ENCODE measurements at regions not wholly inside any gene's neighbourhood (a gene's known extent, or its start where the extent isn't known, plus 50 kb on each side); places are given as distances from the start of the nearest gene placed in this dataset.

DNA sequence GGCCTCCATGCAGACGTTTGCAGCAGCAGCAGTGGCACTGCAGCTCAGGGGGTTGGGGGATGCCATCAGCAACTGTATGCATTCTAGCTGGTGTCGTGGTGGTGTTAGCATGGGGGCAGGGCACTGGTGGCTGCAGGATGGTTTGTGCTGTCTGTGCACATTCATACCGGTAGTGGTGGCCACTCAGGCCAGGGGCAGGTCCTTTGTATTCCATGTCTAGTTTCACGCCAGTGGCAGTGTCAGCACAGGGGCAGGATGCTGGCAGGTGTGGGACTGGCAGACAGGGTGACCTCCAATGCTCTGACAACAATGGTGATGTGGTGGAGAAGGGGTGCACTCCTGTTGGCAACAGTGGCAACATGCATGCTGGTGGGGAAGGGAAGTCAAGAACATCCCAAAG is 194.2 kb upstream of the LRRC7 start:
- no peaks in the 10 kb centered on the region for H3K4me1 ChIP-seq (ENCODE audit: insufficient read depth)
- intact Hi-C loops (cut with DNase I), result no loop called here
- TF ChIP-seq POLR2A (IDR thresholded peaks at IDR 0.05) (no peak), EP300 (IDR thresholded peaks at IDR 0.05) (no peak)
- TF ChIP-seq, protein P1, sequence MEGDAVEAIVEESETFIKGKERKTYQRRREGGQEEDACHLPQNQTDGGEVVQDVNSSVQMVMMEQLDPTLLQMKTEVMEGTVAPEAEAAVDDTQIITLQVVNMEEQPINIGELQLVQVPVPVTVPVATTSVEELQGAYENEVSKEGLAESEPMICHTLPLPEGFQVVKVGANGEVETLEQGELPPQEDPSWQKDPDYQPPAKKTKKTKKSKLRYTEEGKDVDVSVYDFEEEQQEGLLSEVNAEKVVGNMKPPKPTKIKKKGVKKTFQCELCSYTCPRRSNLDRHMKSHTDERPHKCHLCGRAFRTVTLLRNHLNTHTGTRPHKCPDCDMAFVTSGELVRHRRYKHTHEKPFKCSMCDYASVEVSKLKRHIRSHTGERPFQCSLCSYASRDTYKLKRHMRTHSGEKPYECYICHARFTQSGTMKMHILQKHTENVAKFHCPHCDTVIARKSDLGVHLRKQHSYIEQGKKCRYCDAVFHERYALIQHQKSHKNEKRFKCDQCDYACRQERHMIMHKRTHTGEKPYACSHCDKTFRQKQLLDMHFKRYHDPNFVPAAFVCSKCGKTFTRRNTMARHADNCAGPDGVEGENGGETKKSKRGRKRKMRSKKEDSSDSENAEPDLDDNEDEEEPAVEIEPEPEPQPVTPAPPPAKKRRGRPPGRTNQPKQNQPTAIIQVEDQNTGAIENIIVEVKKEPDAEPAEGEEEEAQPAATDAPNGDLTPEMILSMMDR (IDR thresholded peaks at IDR 0.05), result no peak
- H3K9me3 ChIP-seq, result no peaks in the 10 kb centered on the region
- H3K27me3 ChIP-seq, result no peaks in the 10 kb centered on the region
- WGBS, 3 donors, result 81 to 88% (median 85%) methylated on average over 4 of the region's 4 CpGs
- no peak overlapping the region for H3K27ac ChIP-seq
- no peak overlapping the region for H3K4me3 ChIP-seq
- no peaks in the 10 kb centered on the region for H3K36me3 ChIP-seq
- DNase-seq, result no peak

DNA sequence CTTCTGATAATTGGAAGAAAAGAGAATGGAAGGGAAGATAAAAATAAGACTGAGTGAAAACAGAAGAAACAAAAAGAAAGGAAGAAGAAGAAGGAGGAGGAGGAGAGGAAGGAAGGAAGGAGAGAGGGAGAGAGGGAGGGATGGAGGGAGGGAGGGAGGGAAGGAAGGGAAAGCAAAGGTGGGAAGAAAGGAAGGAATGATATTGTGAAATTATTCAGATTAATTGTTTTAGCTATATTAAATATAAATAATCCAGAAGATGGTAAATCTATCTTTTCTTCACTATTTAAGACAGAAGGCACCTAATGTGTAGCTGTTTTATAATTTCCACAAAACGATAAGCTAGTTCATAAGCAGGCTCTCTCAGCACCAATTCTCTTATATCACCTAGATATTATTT is 191.3 kb upstream of the LRRC7 start:
- TF ChIP-seq EP300 (IDR thresholded peaks at IDR 0.05) (no peak), POLR2A (IDR thresholded peaks at IDR 0.05) (no peak)
- TF ChIP-seq, protein P1 (IDR thresholded peaks at IDR 0.05), result no peak
- Histone ChIP-seq H3K4me3 (no peak overlapping the region), H3K36me3 (no peaks in the 10 kb centered on the region), H3K4me1 (ENCODE audit: insufficient read depth) (no peaks in the 10 kb centered on the region), H3K9me3 (no peaks in the 10 kb centered on the region), H3K27ac (no peak overlapping the region), H3K27me3 (no peaks in the 10 kb centered on the region)
- DNase-seq, result no peak
- intact Hi-C loops (cut with DNase I), result no loop called here
- 79 to 90% (median 80%) methylated on average over 1 of the region's 1 CpG for WGBS, 3 donors

DNA sequence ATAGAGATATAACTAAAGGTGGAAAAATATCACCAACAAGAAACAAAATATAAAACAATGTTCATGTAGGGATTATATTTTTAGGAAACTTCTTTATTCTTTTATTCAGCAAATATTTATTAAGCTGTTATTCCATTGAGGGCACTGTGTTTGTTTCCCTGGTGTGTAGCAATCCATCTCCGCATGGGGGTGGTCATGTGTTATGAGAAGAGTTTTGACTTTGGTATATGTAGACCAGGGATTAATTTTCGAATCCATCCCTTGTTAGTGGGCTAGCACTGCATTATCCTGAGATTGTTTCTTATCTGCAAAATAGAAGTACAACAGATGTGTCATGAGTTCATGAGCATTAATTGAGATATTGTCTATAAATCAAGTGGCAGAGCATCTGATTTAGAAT is 190.2 kb upstream of the LRRC7 start:
- no peaks in the 10 kb centered on the region for H3K36me3 ChIP-seq
- WGBS, 3 donors, result 37 to 67% (median 65%) methylated on average over 2 of the region's 2 CpGs
- no peak overlapping the region for H3K27ac ChIP-seq
- no peak overlapping the region for H3K4me3 ChIP-seq
- no peaks in the 10 kb centered on the region for H3K27me3 ChIP-seq
- TF ChIP-seq, protein P1 (IDR thresholded peaks at IDR 0.05), result no peak
- TF ChIP-seq POLR2A (IDR thresholded peaks at IDR 0.05), result no peak
- no peak for TF ChIP-seq EP300 (IDR thresholded peaks at IDR 0.05)
- no peaks in the 10 kb centered on the region for H3K9me3 ChIP-seq
- H3K4me1 ChIP-seq (ENCODE audit: insufficient read depth), result no peaks in the 10 kb centered on the region
- intact Hi-C loops (cut with DNase I), result no loop called here
- DNase-seq, result no peak

DNA sequence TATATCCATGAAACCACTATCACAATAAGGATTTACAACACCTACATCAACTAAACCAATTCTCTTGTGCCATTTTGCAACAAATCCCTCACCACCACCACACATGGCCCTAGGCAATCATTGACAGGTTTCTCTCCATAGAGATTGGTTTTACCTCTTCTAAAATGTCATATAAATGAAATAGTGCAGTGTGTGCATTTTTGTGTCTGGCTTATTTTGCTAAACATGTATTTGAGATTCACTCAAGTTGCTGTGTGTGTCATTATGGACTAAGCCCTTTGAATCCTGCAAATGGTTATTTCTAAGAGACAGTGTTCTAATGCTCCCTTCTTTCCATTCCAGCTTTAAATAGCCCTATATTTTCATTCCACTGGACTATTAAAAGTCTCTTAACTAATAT is 179.7 kb upstream of the LRRC7 start:
- Histone ChIP-seq H3K4me3 (no peak overlapping the region), H3K36me3 (no peaks in the 10 kb centered on the region), H3K27me3 (no peaks in the 10 kb centered on the region), H3K27ac (no peak overlapping the region), H3K4me1 (ENCODE audit: insufficient read depth) (no peaks in the 10 kb centered on the region), H3K9me3 (no peaks in the 10 kb centered on the region)
- TF ChIP-seq, protein P1 (IDR thresholded peaks at IDR 0.05), result no peak
- no peak for TF ChIP-seq POLR2A (IDR thresholded peaks at IDR 0.05)
- TF ChIP-seq EP300 (IDR thresholded peaks at IDR 0.05), result no peak
- intact Hi-C loops (cut with DNase I), result no loop called here
- no peak for DNase-seq

DNA sequence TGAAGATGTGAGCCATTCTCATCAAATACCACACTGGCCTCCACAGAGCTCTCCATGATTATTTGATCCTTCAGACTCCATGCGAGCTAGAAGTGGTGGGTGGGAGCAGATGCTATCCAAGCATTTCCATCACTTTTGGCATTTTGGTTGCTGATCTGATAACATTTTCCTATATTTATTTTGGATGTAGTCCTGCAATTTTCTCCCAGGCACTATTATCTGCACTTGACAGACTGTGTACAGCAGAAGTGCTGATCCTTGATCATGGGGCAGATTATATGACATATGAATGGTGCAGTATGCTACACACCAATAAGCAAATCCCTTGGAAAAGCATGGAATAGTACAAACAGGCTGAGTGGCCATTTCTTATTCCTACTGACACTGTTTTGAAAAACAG is 167.6 kb upstream of the LRRC7 start:
- no peak overlapping the region for H3K27ac ChIP-seq
- H3K4me1 ChIP-seq (ENCODE audit: insufficient read depth), result no peaks in the 10 kb centered on the region
- no peaks in the 10 kb centered on the region for H3K36me3 ChIP-seq
- no peak for TF ChIP-seq POLR2A (IDR thresholded peaks at IDR 0.05)
- TF ChIP-seq, protein P1 (IDR thresholded peaks at IDR 0.05), result no peak
- TF ChIP-seq EP300 (IDR thresholded peaks at IDR 0.05), result no peak
- no peak overlapping the region for H3K4me3 ChIP-seq
- no peaks in the 10 kb centered on the region for H3K9me3 ChIP-seq
- intact Hi-C loops (cut with DNase I), result no loop called here
- no peaks in the 10 kb centered on the region for H3K27me3 ChIP-seq
- no peak for DNase-seq
- WGBS, 3 donors, result 63 to 78% (median 71%) methylated on average over 1 of the region's 1 CpG
